B cell (primary cell): ENCODE measurements at regions not wholly inside any gene's neighbourhood (a gene's known extent, or its start where the extent isn't known, plus 50 kb on each side); places are given as distances from the start of the nearest gene placed in this dataset.

Experiments used
- CTCF ChIP-seq: fragments of 200-600 bp; IDR thresholded peaks from one replicate; pipeline ENCODE4 v1.8.0; 2022; ENCODE audit warnings: antibody characterized with exemption, mild to moderate bottlenecking
- EZH2 ChIP-seq: IDR thresholded peaks from 2 replicates; pipeline ENCODE4 v1.6.1; 2012; ENCODE audit warnings: borderline replicate concordance, low read depth, mild to moderate bottlenecking, moderate library complexity, low read length; ENCODE audit not compliant: insufficient read depth, poor library complexity, severe bottlenecking

- TF ChIP-seq CTCF (no peak), EZH2 (no peak)
These were observed 363.4 kb downstream of the DNAH5 start for GRCh38 chr5:13581132-13581531.
